ENCODE measurements at regions not wholly inside any gene's neighbourhood (a gene's known extent, or its start where the extent isn't known, plus 50 kb on each side); places are given as distances from the start of the nearest gene placed in this dataset.
"Not testable (repeated sequence)": the region's sequence is repeated elsewhere in the genome, so short reads cannot be mapped to it uniquely, and the experiment has no call there.

DNA sequence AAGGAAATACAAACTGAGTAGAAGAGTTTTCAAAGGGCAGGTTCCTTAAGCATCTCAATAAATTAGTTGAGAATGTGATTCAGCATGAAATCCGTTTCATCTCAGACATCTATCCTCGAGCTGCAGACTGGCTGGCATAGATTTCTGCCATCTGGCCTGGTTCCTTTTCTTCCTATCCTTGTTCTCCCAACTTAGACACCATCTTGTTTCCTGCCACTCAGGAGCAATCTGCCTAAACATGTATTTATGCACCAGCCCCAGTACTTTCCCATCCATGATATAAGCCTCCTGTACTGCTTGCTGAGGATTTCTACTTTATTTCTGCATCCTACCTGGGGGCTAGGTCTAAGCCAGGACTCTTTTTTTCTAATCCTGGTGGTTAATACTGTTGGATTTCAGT, 359.1 kb upstream of the C11orf87 start:
- Mint-ChIP-seq H3K9me3 (peaks cover 5% of the 10 kb centered on the region), H3K27ac (no peak overlapping the region), H3K27me3 (ENCODE audit: low read depth) (no peaks in the 10 kb centered on the region), H3K4me1 (peaks cover 12% of the 10 kb centered on the region), H3K36me3 (ENCODE audit: low read depth) (no peaks in the 10 kb centered on the region), H3K4me3 (no peak overlapping the region)
- TF ChIP-seq CTCF (IDR thresholded peaks at IDR 0.05; ENCODE audit: unreplicated experiment in 3 of 3): no peak

DNA sequence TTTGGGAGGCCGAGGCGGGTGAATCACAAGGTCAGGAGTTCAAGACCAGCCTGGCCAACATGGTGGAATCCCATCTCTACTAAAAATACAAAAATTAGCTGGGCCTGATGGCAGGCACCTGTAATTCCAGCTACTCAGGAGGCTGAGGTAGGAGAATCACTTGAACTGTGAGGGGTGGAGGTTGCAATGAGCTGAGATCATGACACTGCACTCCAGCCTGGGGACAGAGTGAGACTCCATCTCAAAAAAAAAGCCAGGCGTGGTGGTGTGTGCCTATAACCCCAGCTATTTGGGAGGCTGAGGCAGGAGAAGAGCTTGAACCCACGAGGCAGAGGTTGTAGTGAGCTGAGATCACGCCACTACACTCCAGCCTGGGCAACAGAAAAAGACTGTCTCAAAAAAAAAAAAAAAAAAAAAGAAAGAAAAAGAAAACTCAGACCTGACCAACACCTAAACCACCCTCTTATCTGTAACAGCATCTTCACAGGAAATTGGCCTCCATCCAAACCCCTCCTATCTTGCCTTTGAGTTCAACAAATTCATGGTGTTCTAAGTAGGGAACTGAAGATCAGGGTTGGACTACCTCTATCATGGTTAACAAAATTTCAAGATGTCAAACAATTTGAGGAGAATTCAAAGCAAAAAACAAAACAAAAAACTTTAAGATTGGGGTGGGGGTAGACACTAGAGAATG, 357.2 kb upstream of the C11orf87 start:
- H3K9me3 Mint-ChIP-seq; H3K36me3 Mint-ChIP-seq (ENCODE audit: low read depth): not testable (repeated sequence)

GRCh38 chr11:109071262-109071661, 350.7 kb upstream of the C11orf87 start:
- peaks cover 17% of the 10 kb centered on the region for H3K9me3 Mint-ChIP-seq
- no peak for TF ChIP-seq CTCF (IDR thresholded peaks at IDR 0.05; ENCODE audit: unreplicated experiment in 3 of 3)
- H3K27ac Mint-ChIP-seq: peak overlapping the region in 1 of 3 experiments; percentile 73
- peaks cover 14% of the 10 kb centered on the region for H3K4me1 Mint-ChIP-seq
- H3K4me3 Mint-ChIP-seq: no peak overlapping the region
- no peaks in the 10 kb centered on the region for H3K27me3 Mint-ChIP-seq (ENCODE audit: low read depth)
- H3K36me3 Mint-ChIP-seq (ENCODE audit: low read depth): no peaks in the 10 kb centered on the region

More for the DNA sequence above, 357.2 kb upstream of the C11orf87 start:
- H3K27me3 Mint-ChIP-seq (ENCODE audit: low read depth); H3K4me3 Mint-ChIP-seq; H3K4me1 Mint-ChIP-seq; H3K27ac Mint-ChIP-seq: not testable (repeated sequence)

DNA sequence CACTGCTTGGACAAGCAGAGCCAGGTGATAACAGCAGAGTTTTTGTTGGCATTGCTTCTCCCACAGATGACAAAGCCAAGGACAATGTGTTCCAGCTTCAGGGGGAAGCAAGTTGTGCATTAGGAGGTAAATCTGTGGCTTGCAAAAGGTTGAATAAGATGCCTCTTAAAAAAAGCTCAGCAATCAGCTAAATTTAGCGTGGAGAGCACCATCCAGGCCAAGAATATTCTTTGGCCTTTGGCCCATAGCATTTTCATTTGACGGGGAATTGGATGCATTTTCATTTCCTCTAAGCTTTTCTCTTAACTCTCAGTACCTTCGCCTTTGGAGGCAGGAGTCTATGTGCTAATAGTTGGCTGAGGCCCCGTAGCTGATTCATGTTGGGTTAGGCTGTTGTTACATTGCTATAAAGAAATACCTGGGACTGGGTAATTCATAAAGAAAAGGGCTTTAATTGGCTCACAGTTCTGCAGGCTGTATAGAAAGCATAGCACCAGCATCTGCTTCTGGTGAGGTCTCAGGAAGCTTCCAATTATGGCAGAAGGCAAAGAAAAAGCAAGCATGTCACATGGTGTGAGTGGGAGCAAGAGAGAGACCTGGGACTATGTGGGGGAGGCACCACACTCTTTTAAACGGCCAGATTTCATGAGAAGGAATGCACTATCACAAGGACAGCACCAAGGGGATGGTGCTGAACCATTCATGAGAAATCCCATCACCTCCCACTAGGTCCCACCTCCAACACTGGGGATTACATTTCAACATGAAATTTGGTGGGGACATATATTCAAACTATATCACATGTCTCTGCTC, 350.1 kb upstream of the C11orf87 start:
- Mint-ChIP-seq H3K4me1 (peaks cover 21% of the 10 kb centered on the region), H3K27me3 (ENCODE audit: low read depth) (no peaks in the 10 kb centered on the region), H3K36me3 (ENCODE audit: low read depth) (no peaks in the 10 kb centered on the region), H3K27ac (peak overlapping the region in 2 of 3 experiments; percentile 72 to 73), H3K4me3 (peak overlapping the region in 1 of 3 experiments; percentile 5), H3K9me3 (peaks cover 17% of the 10 kb centered on the region)
- no peak for TF ChIP-seq CTCF (IDR thresholded peaks at IDR 0.05; ENCODE audit: unreplicated experiment in 3 of 3)

- Mint-ChIP-seq H3K27me3 (ENCODE audit: low read depth) (no peaks in the 10 kb centered on the region), H3K36me3 (ENCODE audit: low read depth) (no peaks in the 10 kb centered on the region), H3K9me3 (peaks cover 17% of the 10 kb centered on the region), H3K4me3 (no peak overlapping the region), H3K4me1 (peaks cover 29% of the 10 kb centered on the region), H3K27ac (no peak overlapping the region)
- TF ChIP-seq CTCF (IDR thresholded peaks at IDR 0.05; ENCODE audit: unreplicated experiment in 3 of 3): no peak
These were observed 348.8 kb upstream of the C11orf87 start for GRCh38 chr11:109073032-109073822.

GRCh38 chr11:109075976-109076375, 346.0 kb upstream of the C11orf87 start:
- no peak overlapping the region for H3K4me3 Mint-ChIP-seq
- no peaks in the 10 kb centered on the region for H3K27me3 Mint-ChIP-seq (ENCODE audit: low read depth)
- H3K27ac Mint-ChIP-seq: no peak overlapping the region
- peaks cover 4% of the 10 kb centered on the region for H3K9me3 Mint-ChIP-seq
- no peaks in the 10 kb centered on the region for H3K36me3 Mint-ChIP-seq (ENCODE audit: low read depth)
- peaks cover 29% of the 10 kb centered on the region for H3K4me1 Mint-ChIP-seq
- TF ChIP-seq CTCF (IDR thresholded peaks at IDR 0.05; ENCODE audit: unreplicated experiment in 3 of 3): no peak

All from nephron (organoid).